SW480 (cell line): ENCODE measurements at regions not wholly inside any gene's neighbourhood (a gene's known extent, or its start where the extent isn't known, plus 50 kb on each side); places are given as distances from the start of the nearest gene placed in this dataset.
"Not testable (repeated sequence)": the region's sequence is repeated elsewhere in the genome, so short reads cannot be mapped to it uniquely, and the experiment has no call there.

Source experiments
- DNase-seq: peaks from one replicate; pipeline ENCODE4 v3.0.0-alpha.2; 2016; ENCODE audit warnings: low spot score

- not testable (repeated sequence) for DNase-seq
These were observed 106.6 kb upstream of the TERB2 start for GRCh38 chr15:44849701-44850403.

GRCh38 chr15:44853304-44853950 is 103.1 kb upstream of the TERB2 start:
- DNase-seq, result not testable (repeated sequence)

GRCh38 chr15:44854696-44855095 is 101.8 kb upstream of the TERB2 start:
- not testable (repeated sequence) for DNase-seq

- DNase-seq, result not testable (repeated sequence)
These were observed 100.2 kb upstream of the TERB2 start for GRCh38 chr15:44856284-44856683.

- DNase-seq, result not testable (repeated sequence)
These were observed 99.2 kb upstream of the TERB2 start for GRCh38 chr15:44857164-44857710.

GRCh38 chr15:44859088-44859487 is 97.4 kb upstream of the TERB2 start:
- not testable (repeated sequence) for DNase-seq

GRCh38 chr15:44860168-44860567 is 96.3 kb upstream of the TERB2 start:
- DNase-seq, result not testable (repeated sequence)

GRCh38 chr15:44861439-44861910 is 95.0 kb upstream of the TERB2 start:
- no peak for DNase-seq

- DNase-seq, result no peak
These were observed 94.6 kb upstream of the TERB2 start for GRCh38 chr15:44861917-44862316.

GRCh38 chr15:44862866-44863265 is 93.6 kb upstream of the TERB2 start:
- not testable (repeated sequence) for DNase-seq

GRCh38 chr15:44868100-44868499 is 88.4 kb upstream of the TERB2 start:
- DNase-seq, result not testable (repeated sequence)

GRCh38 chr15:44870125-44870524 is 86.4 kb upstream of the TERB2 start:
- DNase-seq, result not testable (repeated sequence)

- DNase-seq, result no peak
These were observed 83.4 kb upstream of the TERB2 start for GRCh38 chr15:44873103-44873502.

GRCh38 chr15:44879066-44879465 is 77.4 kb upstream of the TERB2 start:
- DNase-seq, result no peak

- no peak for DNase-seq
These were observed 74.0 kb upstream of the TERB2 start for GRCh38 chr15:44882499-44882968.

GRCh38 chr15:44883199-44883877 is 73.1 kb upstream of the TERB2 start:
- DNase-seq, result no peak

- DNase-seq, result not testable (repeated sequence)
These were observed 57.4 kb upstream of the TERB2 start for GRCh38 chr15:44898890-44899651.

GRCh38 chr15:44899775-44900174 is 56.7 kb upstream of the TERB2 start:
- DNase-seq, result not testable (repeated sequence)

GRCh38 chr15:44900796-44901195 is 55.7 kb upstream of the TERB2 start:
- not testable (repeated sequence) for DNase-seq

GRCh38 chr15:44903281-44903680 is 53.2 kb upstream of the TERB2 start:
- DNase-seq, result not testable (repeated sequence)

- DNase-seq, result not testable (repeated sequence)
These were observed 51.7 kb upstream of the TERB2 start for GRCh38 chr15:44904651-44905340.
